WI38 (cell line): ENCODE measurements at regions not wholly inside any gene's neighbourhood (a gene's known extent, or its start where the extent isn't known, plus 50 kb on each side); places are given as distances from the start of the nearest gene placed in this dataset.

ENCODE experiments used
- H3K4me3 ChIP-seq: 2 replicates; pipeline ENCODE4 v1.5.1; 2011; ENCODE audit warnings: low read depth, mild to moderate bottlenecking, control low read depth, low read length
- TF ChIP-seq, protein P1 (sequence below): IDR thresholded peaks from 2 replicates; pipeline ENCODE4 v1.5.1; 2012; ENCODE audit warnings: low read depth, mild to moderate bottlenecking, control low read depth, low read length

DNA sequence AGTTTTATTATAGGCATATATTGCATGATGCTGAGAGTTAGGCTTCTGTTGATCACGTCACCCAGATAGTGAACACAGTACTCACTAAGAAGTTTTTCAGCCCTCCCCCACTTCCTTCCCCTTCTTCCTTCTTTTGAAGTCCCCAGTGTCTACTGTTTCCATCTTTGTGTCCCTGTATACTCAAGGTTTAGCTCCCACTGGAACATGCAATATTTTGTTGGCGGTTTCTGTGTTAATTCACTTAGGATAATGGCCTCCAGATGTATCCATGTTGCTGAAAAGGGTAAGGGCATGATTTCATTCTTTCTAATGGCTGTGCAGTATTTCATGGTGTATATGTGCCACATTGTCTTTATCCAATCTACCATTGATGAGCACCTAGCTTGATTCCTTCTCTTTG lies 764.3 kb downstream of the MTRR start:
- TF ChIP-seq, protein P1, sequence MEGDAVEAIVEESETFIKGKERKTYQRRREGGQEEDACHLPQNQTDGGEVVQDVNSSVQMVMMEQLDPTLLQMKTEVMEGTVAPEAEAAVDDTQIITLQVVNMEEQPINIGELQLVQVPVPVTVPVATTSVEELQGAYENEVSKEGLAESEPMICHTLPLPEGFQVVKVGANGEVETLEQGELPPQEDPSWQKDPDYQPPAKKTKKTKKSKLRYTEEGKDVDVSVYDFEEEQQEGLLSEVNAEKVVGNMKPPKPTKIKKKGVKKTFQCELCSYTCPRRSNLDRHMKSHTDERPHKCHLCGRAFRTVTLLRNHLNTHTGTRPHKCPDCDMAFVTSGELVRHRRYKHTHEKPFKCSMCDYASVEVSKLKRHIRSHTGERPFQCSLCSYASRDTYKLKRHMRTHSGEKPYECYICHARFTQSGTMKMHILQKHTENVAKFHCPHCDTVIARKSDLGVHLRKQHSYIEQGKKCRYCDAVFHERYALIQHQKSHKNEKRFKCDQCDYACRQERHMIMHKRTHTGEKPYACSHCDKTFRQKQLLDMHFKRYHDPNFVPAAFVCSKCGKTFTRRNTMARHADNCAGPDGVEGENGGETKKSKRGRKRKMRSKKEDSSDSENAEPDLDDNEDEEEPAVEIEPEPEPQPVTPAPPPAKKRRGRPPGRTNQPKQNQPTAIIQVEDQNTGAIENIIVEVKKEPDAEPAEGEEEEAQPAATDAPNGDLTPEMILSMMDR = no peak

DNA sequence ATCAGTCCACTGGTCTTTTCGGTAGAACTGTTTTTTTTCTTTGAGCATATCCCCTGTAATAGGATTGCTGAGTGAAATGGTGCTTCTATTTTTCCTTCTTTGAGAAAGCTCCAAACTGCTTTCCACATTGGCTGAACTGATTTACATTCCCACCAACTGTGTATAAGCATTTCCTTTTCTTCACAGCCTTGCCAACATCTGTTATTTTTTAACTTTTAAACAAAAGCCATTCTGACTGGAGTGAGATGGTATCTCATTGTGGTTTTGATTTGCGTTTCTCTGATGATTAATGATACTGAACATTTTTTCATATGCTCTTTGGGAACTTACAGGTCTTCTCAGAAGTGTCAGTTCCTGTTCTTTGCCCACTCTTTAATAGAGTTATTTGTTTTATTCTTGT lies 764.7 kb downstream of the MTRR start:
- TF ChIP-seq, protein P1 = no peak
- H3K4me3 ChIP-seq = no peak overlapping the region

More for the DNA sequence above, 764.3 kb downstream of the MTRR start:
- H3K4me3 ChIP-seq = no peak overlapping the region

DNA sequence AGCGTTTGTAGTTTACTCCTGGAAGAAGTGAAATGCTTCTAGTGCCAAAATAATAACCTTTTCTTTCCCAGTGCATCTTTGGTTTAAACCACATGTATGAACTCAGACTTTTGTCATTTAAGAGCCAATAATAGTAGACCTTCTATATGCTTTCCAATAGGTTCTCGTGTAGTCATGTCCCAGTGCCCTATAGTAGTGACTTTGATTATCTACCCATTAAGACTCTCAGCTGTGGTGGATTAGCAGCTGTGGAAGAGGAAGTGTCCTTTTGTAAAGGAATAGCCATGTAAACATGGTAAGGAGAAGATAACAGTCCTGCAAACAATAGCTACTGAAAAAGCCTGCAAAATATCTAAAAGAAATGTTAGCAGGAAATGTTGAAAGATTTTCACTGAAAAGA lies 765.3 kb downstream of the MTRR start:
- H3K4me3 ChIP-seq = no peak overlapping the region
- TF ChIP-seq, protein P1 = no peak

DNA sequence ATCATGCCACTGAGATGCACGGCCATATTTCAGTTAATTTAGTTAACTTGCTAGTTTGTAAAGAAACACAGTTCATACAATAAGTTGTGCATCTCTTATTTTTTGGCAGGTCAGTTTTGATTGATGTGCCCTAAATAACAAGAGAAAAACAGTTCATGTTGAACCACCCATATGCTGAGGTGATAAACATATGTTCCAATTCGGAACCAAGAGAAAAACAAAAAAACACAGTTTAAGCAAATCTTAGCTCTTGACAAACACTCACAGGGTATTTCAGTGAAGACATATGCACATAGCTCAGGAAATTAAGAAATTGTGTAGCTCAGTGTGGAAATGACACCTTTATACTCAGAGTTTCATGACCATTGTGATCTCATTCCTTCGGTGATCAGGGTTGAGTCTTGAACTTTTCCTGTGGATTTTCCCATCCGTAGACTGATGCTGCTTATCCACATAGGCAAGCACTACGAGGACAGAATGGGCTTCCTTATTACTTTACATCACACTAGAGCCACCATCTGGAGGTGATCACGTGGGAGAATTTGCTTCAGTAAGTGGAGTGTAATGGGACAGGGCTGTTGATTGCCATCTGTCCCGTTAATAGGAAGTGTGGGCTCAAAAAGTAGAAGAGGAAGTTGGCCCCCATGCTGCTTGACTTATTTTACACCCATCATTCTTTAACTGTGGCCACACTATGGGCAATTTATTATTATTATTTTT lies 773.0 kb downstream of the MTRR start:
- H3K4me3 ChIP-seq = no peak overlapping the region
- TF ChIP-seq, protein P1 = no peak

DNA sequence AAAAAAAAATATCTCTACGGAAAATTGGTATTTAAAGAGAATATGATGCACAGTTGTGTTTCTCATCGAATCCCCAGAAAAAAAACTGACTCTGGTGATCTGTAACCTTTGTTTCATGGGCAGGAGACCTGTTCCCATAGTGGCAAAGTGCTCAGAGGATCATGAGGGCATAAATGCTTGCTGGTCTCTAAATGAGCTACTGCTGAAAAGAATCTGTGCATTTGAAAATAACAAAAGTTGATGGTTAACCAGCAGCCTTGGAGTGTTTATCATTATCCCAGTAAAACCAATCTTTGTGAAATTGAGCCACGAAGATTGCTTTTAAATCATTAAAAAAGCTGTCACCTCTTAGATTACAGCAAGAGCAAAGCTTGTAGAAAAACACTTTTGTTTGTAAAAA lies 775.4 kb downstream of the MTRR start:
- no peak overlapping the region for H3K4me3 ChIP-seq
- TF ChIP-seq, protein P1 = no peak

DNA sequence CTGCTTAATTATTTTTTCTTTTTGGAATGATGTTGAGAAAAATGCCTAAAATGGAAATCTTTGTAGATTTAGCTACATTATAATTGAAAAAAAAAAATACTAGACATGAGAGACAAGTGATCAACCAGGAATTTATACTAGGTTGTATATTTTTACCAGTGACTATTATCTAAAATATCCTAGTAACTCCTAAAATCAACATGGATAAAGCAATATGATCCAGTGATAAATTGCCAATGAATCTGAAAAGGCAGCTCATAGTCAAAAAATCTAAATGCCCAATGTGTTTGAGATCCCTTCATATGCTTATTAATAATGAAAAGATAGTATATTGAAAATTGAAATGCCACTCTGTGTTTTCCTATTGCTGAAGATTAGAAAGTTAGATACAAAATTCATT lies 778.2 kb downstream of the MTRR start:
- TF ChIP-seq, protein P1 = no peak
- H3K4me3 ChIP-seq = no peak overlapping the region

DNA sequence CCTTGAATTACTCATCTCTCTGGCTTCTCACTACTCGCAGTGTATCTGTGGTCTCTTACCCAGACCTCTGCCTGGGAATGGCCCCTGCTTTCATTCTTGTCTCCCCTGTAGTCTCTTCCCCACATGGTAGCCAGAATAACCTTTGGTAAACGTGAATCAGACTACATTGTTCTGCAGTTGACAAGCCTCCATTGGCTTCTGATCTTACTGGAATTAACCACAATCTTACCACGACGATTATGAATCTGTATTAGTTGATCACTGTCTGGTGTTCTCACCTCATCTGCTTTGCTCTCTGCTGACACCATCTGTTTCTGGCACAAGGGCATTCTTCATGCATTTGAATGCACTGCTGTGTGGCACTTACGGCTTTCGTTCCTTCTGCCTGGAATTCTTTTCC lies 781.2 kb downstream of the MTRR start:
- TF ChIP-seq, protein P1 = no peak
- H3K4me3 ChIP-seq = no peak overlapping the region
